ENCODE measurements at regions not wholly inside any gene's neighbourhood (a gene's known extent, or its start where the extent isn't known, plus 50 kb on each side); places are given as distances from the start of the nearest gene placed in this dataset.

GRCh38 chr18:70489571-70489970 lies 200.7 kb downstream of the SOCS6 start:
- no peak for TF ChIP-seq REST (IDR thresholded peaks at IDR 0.05; ENCODE audit: insufficient read depth in 1 of 2, low read depth in 2 of 2, low read length in 2 of 2)
- TF ChIP-seq POLR2AphosphoS5 (IDR thresholded peaks at IDR 0.05; ENCODE audit: low read depth, low read length), result no peak
- TF ChIP-seq TAF1 (IDR thresholded peaks at IDR 0.05; ENCODE audit: borderline replicate concordance, insufficient read depth, low read length), result no peak

Data from PFSK-1 (cell line).